Keratinocyte (primary cell): ENCODE measurements at regions not wholly inside any gene's neighbourhood (a gene's known extent, or its start where the extent isn't known, plus 50 kb on each side); places are given as distances from the start of the nearest gene placed in this dataset.

Source experiments
- DNase-seq: peaks from one replicate; pipeline ENCODE4 v3.0.0-alpha.2; 2011; ENCODE audit warnings: low read depth, missing footprints, low spot score
- FAIRE-seq: peaks from 2 replicates; lab custom pipeline; 2011; peaks lifted over from hg19 to GRCh38; lab: Jason Lieb, UNC
- H2AFZ ChIP-seq: 2 replicates; pipeline ENCODE4 v1.6.0; 2012; ENCODE audit warnings: low read length, control low read depth, inconsistent platforms; ENCODE audit not compliant: control insufficient read depth
- H3K27ac ChIP-seq: 2 replicates; pipeline ENCODE4 v1.5.1; 2011; ENCODE audit warnings: low read length; ENCODE audit not compliant: control insufficient read depth, insufficient read depth
- H3K27me3 ChIP-seq: 3 replicates; pipeline ENCODE4 v1.6.0; 2011; ENCODE audit warnings: low read length; ENCODE audit not compliant: control insufficient read depth, insufficient read depth; ENCODE audit errors: extremely low read depth
- H3K36me3 ChIP-seq, 2 experiments: 2 replicates in 1 of 2; 3 replicates in 1 of 2; pipeline ENCODE4 v1.5.1; 2011; ENCODE audit warnings: low read length in 2 of 2, mild to moderate bottlenecking in 1 of 2; ENCODE audit not compliant: control insufficient read depth in 2 of 2, insufficient read depth in 2 of 2; ENCODE audit errors: extremely low read depth in 1 of 2
- H3K4me1 ChIP-seq: 3 replicates; pipeline ENCODE4 v1.5.1; 2011; ENCODE audit warnings: low read length; ENCODE audit not compliant: control insufficient read depth, insufficient read depth; ENCODE audit errors: extremely low read depth
- H3K4me2 ChIP-seq: 3 replicates; pipeline ENCODE4 v1.6.0; 2011; ENCODE audit warnings: low read depth, low read length; ENCODE audit not compliant: control insufficient read depth, insufficient read depth; ENCODE audit errors: extremely low read depth
- H3K4me3 ChIP-seq, 3 experiments: fragments of 200-600 bp in 1 of 3; sonication (generic) in 1 of 3; 2 replicates in 2 of 3; 3 replicates in 1 of 3; pipeline ENCODE4 v1.5.1; 2011 to 2016; ENCODE audit warnings: low read length in 3 of 3, mild to moderate bottlenecking in 3 of 3, control low read depth in 2 of 3, inconsistent platforms in 1 of 3, low read depth in 1 of 3, mixed read lengths in 1 of 3, mixed run types in 1 of 3, moderate library complexity in 1 of 3; ENCODE audit not compliant: control insufficient read depth in 2 of 3, insufficient read depth in 2 of 3; ENCODE audit errors: extremely low read depth in 1 of 3
- H3K79me2 ChIP-seq: 2 replicates; pipeline ENCODE4 v1.6.0; 2012; ENCODE audit warnings: low read length; ENCODE audit not compliant: control insufficient read depth, insufficient read depth
- H3K9ac ChIP-seq: 3 replicates; pipeline ENCODE4 v1.6.0; 2011; ENCODE audit warnings: low read length; ENCODE audit not compliant: control insufficient read depth, insufficient read depth; ENCODE audit errors: extremely low read depth
- H3K9me1 ChIP-seq: 3 replicates; pipeline ENCODE4 v1.6.0; 2011; ENCODE audit warnings: low read length; ENCODE audit not compliant: control insufficient read depth, insufficient read depth; ENCODE audit errors: extremely low read depth
- H3K9me3 ChIP-seq: 2 replicates; pipeline ENCODE4 v1.5.1; 2012; ENCODE audit warnings: low read depth, low read length; ENCODE audit not compliant: control insufficient read depth
- H4K20me1 ChIP-seq: 3 replicates; pipeline ENCODE4 v1.6.0; 2011; ENCODE audit warnings: low read length; ENCODE audit not compliant: control insufficient read depth, insufficient read depth; ENCODE audit errors: extremely low read depth
- CTCF ChIP-seq, 3 experiments: IDR thresholded peaks in 1 of 3; conservative IDR thresholded peaks in 1 of 3; optimal IDR thresholded peaks in 1 of 3; 2 replicates in 2 of 3; 3 replicates in 1 of 3; pipeline versions ENCODE3 to v1.5.1; 2011; ENCODE audit warnings: low read length in 3 of 3, mild to moderate bottlenecking in 3 of 3, moderate library complexity in 2 of 3, control low read depth in 1 of 3, inconsistent platforms in 1 of 3; ENCODE audit not compliant: insufficient read depth in 2 of 3; ENCODE audit errors: extremely low read depth in 1 of 3
- EZH2 ChIP-seq: IDR thresholded peaks from one replicate; pipeline ENCODE4 v1.6.1; 2012; ENCODE audit warnings: inconsistent platforms, mild to moderate bottlenecking, low read length, moderate library complexity
- dilution Hi-C: fragments of 300-500 bp; cut with MboI; formaldehyde crosslinking; loops from one replicate; pipeline ENCODE4 v1.7.0; 2020; ENCODE audit warnings: low sequenced_read_pairs; ENCODE audit not compliant: extremely low pct_ligation_motif_present

DNA sequence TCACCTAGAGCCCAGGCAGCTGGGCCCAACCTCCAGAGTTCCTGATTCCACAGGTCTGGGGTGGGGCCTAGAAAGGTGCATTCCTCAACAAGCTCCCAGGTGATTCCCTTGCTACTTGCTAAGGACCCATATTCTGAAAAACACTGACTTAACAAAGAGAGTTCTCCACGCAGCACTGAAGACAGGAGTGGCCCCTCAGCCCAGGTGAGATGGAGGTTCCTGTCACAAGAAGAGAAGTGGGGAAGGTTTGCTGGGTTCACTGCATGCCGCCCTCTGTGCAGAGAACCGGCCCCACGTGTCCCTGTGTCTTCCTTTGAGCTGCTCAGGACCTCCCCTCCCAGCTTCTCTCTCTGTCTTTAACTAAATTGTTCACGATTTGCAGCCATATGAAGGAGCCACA lies 201.4 kb upstream of the DDX18 start:
- DNase-seq (no peak), FAIRE-seq (no peak)
- H3K4me1 ChIP-seq = no peaks in the 10 kb centered on the region
- H3K9ac ChIP-seq = no peak overlapping the region
- no peak overlapping the region for H2AFZ ChIP-seq
- no peak for TF ChIP-seq EZH2
- TF ChIP-seq CTCF (optimal IDR thresholded peaks at IDR 0.05 in 1 of 3, IDR thresholded peaks at IDR 0.05 in 1 of 3, conservative IDR thresholded peaks at IDR 0.05 in 1 of 3; ENCODE audit: extremely low read depth in 1 of 3, insufficient read depth in 2 of 3, low read length in 3 of 3) = no peak
- no peaks in the 10 kb centered on the region for H3K36me3 ChIP-seq
- no peaks in the 10 kb centered on the region for H3K27me3 ChIP-seq
- H3K9me3 ChIP-seq = no peaks in the 10 kb centered on the region
- H4K20me1 ChIP-seq = no peaks in the 10 kb centered on the region
- H3K9me1 ChIP-seq = no peaks in the 10 kb centered on the region
- H3K4me2 ChIP-seq = no peak overlapping the region
- dilution Hi-C loops = no loop called here
- H3K4me3 ChIP-seq = no peak overlapping the region
- no peaks in the 10 kb centered on the region for H3K79me2 ChIP-seq
- no peak overlapping the region for H3K27ac ChIP-seq

- H4K20me1 ChIP-seq = no peaks in the 10 kb centered on the region
- no peaks in the 10 kb centered on the region for H3K9me1 ChIP-seq
- DNase-seq = no peak
- FAIRE-seq = no peak
- TF ChIP-seq CTCF (optimal IDR thresholded peaks at IDR 0.05 in 1 of 3, IDR thresholded peaks at IDR 0.05 in 1 of 3, conservative IDR thresholded peaks at IDR 0.05 in 1 of 3; ENCODE audit: extremely low read depth in 1 of 3, insufficient read depth in 2 of 3, low read length in 3 of 3) (no peak), EZH2 (no peak)
- dilution Hi-C loops = no loop called here
- no peaks in the 10 kb centered on the region for H3K27me3 ChIP-seq
- H2AFZ ChIP-seq = no peak overlapping the region
- H3K9ac ChIP-seq = no peak overlapping the region
- H3K27ac ChIP-seq = no peak overlapping the region
- H3K4me3 ChIP-seq = no peak overlapping the region
- no peak overlapping the region for H3K4me2 ChIP-seq
- H3K9me3 ChIP-seq = no peaks in the 10 kb centered on the region
- no peaks in the 10 kb centered on the region for H3K36me3 ChIP-seq
- no peaks in the 10 kb centered on the region for H3K4me1 ChIP-seq
- H3K79me2 ChIP-seq = no peaks in the 10 kb centered on the region
Observed at GRCh38 chr2:117614296-117614695, 200.2 kb upstream of the DDX18 start.
